Hepatocyte (in vitro differentiated cells): ENCODE measurements at regions not wholly inside any gene's neighbourhood (a gene's known extent, or its start where the extent isn't known, plus 50 kb on each side); places are given as distances from the start of the nearest gene placed in this dataset.

ENCODE experiments used
- EZH2 ChIP-seq: fragments of 200-600 bp; sonication (generic); IDR thresholded peaks from 2 replicates; pipeline ENCODE4 v1.6.1; 2016; ENCODE audit warnings: antibody characterized with exemption, mild to moderate bottlenecking, borderline replicate concordance
- TF ChIP-seq, protein P1 (sequence below): fragments of 200-600 bp; sonication (generic); IDR thresholded peaks from 2 replicates; pipeline ENCODE4 v1.5.1; 2016; ENCODE audit warnings: antibody characterized with exemption, mild to moderate bottlenecking; ENCODE audit not compliant: poor library complexity

DNA sequence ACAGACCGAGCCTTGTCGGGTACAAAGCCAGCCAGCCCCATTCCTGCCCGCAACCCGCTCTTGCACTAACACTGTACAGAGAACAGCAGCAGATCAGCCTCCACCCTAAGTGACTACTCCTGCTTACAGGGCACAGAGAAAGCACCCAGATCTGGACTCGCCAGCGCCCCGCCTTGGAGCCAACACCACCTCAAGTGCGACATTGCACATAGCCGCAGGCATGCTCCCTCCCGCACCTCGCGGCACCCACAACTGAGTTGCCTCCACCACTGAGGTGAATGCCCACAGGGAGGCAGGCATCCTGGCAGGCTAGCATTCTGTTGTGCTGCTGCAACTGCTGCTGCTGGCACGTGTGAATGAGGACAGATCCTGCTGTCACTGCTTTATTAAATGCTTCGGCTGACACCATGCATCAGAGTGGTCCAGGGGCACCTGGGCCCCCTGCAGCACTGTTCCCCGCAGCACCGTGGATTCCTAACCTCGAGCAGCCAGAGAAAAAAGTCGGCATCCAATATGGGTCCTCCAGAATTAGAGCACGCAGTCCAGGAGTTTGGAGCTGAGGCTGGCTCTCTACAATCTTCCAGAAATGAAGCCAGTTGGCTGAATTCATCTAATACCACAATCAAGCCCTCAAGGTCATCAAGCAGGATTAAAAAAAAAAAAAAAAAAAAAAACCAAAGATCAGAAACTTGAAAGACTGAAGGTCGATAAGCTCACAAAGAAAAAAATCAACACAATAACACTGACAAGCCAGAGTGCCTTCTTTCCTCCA is 352.9 kb downstream of the GASK1B start:
- TF ChIP-seq, protein P1, sequence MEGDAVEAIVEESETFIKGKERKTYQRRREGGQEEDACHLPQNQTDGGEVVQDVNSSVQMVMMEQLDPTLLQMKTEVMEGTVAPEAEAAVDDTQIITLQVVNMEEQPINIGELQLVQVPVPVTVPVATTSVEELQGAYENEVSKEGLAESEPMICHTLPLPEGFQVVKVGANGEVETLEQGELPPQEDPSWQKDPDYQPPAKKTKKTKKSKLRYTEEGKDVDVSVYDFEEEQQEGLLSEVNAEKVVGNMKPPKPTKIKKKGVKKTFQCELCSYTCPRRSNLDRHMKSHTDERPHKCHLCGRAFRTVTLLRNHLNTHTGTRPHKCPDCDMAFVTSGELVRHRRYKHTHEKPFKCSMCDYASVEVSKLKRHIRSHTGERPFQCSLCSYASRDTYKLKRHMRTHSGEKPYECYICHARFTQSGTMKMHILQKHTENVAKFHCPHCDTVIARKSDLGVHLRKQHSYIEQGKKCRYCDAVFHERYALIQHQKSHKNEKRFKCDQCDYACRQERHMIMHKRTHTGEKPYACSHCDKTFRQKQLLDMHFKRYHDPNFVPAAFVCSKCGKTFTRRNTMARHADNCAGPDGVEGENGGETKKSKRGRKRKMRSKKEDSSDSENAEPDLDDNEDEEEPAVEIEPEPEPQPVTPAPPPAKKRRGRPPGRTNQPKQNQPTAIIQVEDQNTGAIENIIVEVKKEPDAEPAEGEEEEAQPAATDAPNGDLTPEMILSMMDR: no peak
- TF ChIP-seq EZH2: no peak
